PC-9 (cell line): ENCODE measurements at regions not wholly inside any gene's neighbourhood (a gene's known extent, or its start where the extent isn't known, plus 50 kb on each side); places are given as distances from the start of the nearest gene placed in this dataset.

Experiments used
- BruUV-seq: library from RNA; stranded (reverse); fragments of 400-500 nt; replicated peaks from 2 replicates; lab custom pipeline; 2021; lab: Mats Ljungman, UMichigan
- CTCF ChIA-PET: fragments of 300-600 bp; sonication (Branson Sonifier 250); formaldehyde crosslinking; loops from one replicate; lab custom pipeline; 2022; ENCODE audit warnings: antibody characterized with exemption; lab: Charles Lee
- POLR2A ChIA-PET: fragments of 300-600 bp; sonication (Branson Sonifier 250); formaldehyde crosslinking; loops from one replicate; lab custom pipeline; 2022; ENCODE audit warnings: antibody characterized with exemption; ENCODE audit not compliant: unreplicated experiment; lab: Charles Lee
- DNase-seq, 2 experiments: peaks; one replicate each; pipeline versions ENCODE4 v3.0.0 to v3.0.0-alpha.2; 2015 to 2022; ENCODE audit warnings: mixed read lengths in 1 of 2
- H2AFZ ChIP-seq: fragments of 200-600 bp; sonication (generic); 2 replicates; pipeline ENCODE4 v1.8.1; 2017; ENCODE audit warnings: antibody characterized with exemption
- H3F3A ChIP-seq: fragments of 200-600 bp; sonication (generic); 2 replicates; pipeline ENCODE4 v1.8.1; 2017; ENCODE audit warnings: antibody characterized with exemption, mild to moderate bottlenecking, low read depth; ENCODE audit not compliant: insufficient read depth
- H3K27ac ChIP-seq: fragments of 200-600 bp; sonication (generic); 2 replicates; pipeline ENCODE4 v1.6.1; 2016; ENCODE audit warnings: mixed run types
- H3K27me3 ChIP-seq: fragments of 200-600 bp; sonication (generic); 2 replicates; pipeline ENCODE4 v1.6.1; 2016; ENCODE audit warnings: low read depth, mixed run types; ENCODE audit not compliant: insufficient read depth
- H3K36me3 ChIP-seq: fragments of 200-600 bp; sonication (generic); 2 replicates; pipeline ENCODE4 v1.6.1; 2016; ENCODE audit warnings: low read depth, mixed run types
- H3K4me1 ChIP-seq: fragments of 200-600 bp; sonication (generic); replicated peaks from 2 replicates; pipeline ENCODE4 v1.6.1; 2016; ENCODE audit warnings: mixed run types; ENCODE audit not compliant: insufficient read depth
- H3K4me2 ChIP-seq: fragments of 200-600 bp; sonication (generic); 2 replicates; pipeline ENCODE4 v1.6.1; 2017; ENCODE audit warnings: mixed run types
- H3K4me3 ChIP-seq: fragments of 200-600 bp; sonication (generic); 2 replicates; pipeline ENCODE4 v1.6.1; 2016; ENCODE audit warnings: mixed run types
- H3K79me2 ChIP-seq: fragments of 200-600 bp; sonication (generic); 2 replicates; pipeline ENCODE4 v1.6.1; 2017; ENCODE audit warnings: low read depth, mixed run types
- H3K9me2 ChIP-seq: fragments of 200-600 bp; sonication (generic); 2 replicates; pipeline ENCODE4 v1.8.1; 2017; ENCODE audit warnings: mild to moderate bottlenecking; ENCODE audit not compliant: insufficient read depth
- H3K9me3 ChIP-seq: fragments of 200-600 bp; sonication (generic); 2 replicates; pipeline ENCODE4 v1.8.1; 2016; ENCODE audit warnings: low read depth; ENCODE audit not compliant: insufficient read depth
- H4K20me1 ChIP-seq: fragments of 200-600 bp; sonication (generic); 2 replicates; pipeline ENCODE4 v1.8.1; 2017; ENCODE audit not compliant: insufficient read depth
- CTCF ChIP-seq: fragments of 200-600 bp; sonication (generic); conservative IDR thresholded peaks from 2 replicates; pipeline ENCODE4 v1.6.1; 2017; ENCODE audit warnings: mixed run types, antibody characterized with exemption, mild to moderate bottlenecking, moderate library complexity
- EZH2 ChIP-seq: fragments of 200-600 bp; sonication (generic); IDR thresholded peaks from 2 replicates; pipeline ENCODE4 v1.8.0; 2017; ENCODE audit warnings: antibody characterized with exemption, low read depth
- intact Hi-C: fragments of 100-400 bp; cut with micrococcal nuclease; formaldehyde crosslinking; loops from one replicate; pipeline ENCODE4 v1.10.0; 2022; ENCODE audit not compliant: unreplicated experiment

GRCh38 chr16:73526011-73526804 lies 478.3 kb upstream of the ZFHX3 start:
- Histone ChIP-seq H3K36me3 (no peaks in the 10 kb centered on the region), H3K27me3 (peaks cover 21% of the 10 kb centered on the region), H3K9me2 (no peaks in the 10 kb centered on the region), H3K9me3 (no peaks in the 10 kb centered on the region), H3K4me1 (no peaks in the 10 kb centered on the region), H3K27ac (no peak overlapping the region), H2AFZ (no peak overlapping the region), H4K20me1 (no peaks in the 10 kb centered on the region), H3K4me3 (no peak overlapping the region), H3K79me2 (no peaks in the 10 kb centered on the region), H3F3A (no peaks in the 10 kb centered on the region), H3K4me2 (no peak overlapping the region)
- no TSS peak for BruUV-seq
- intact Hi-C loops: no loop called here
- CTCF ChIA-PET: no interaction called here
- DNase-seq: no peak
- TF ChIP-seq CTCF (no peak), EZH2 (no peak)
- POLR2A ChIA-PET: no interaction called here

GRCh38 chr16:73523209-73523608 lies 475.3 kb upstream of the ZFHX3 start:
- H3K9me3 ChIP-seq: no peaks in the 10 kb centered on the region
- no peak overlapping the region for H2AFZ ChIP-seq
- intact Hi-C loops: no loop called here
- no peaks in the 10 kb centered on the region for H3K79me2 ChIP-seq
- no peaks in the 10 kb centered on the region for H3F3A ChIP-seq
- ChIA-PET CTCF (no interaction called here), POLR2A (no interaction called here)
- BruUV-seq: no TSS peak
- no peaks in the 10 kb centered on the region for H3K4me1 ChIP-seq
- TF ChIP-seq CTCF (no peak), EZH2 (no peak)
- no peaks in the 10 kb centered on the region for H4K20me1 ChIP-seq
- H3K36me3 ChIP-seq: no peaks in the 10 kb centered on the region
- no peak overlapping the region for H3K4me3 ChIP-seq
- peaks cover 31% of the 10 kb centered on the region for H3K27me3 ChIP-seq
- H3K4me2 ChIP-seq: no peak overlapping the region
- DNase-seq: no peak
- H3K9me2 ChIP-seq: no peaks in the 10 kb centered on the region
- no peak overlapping the region for H3K27ac ChIP-seq

- no TSS peak for BruUV-seq
- no peak overlapping the region for H2AFZ ChIP-seq
- no peaks in the 10 kb centered on the region for H4K20me1 ChIP-seq
- no peaks in the 10 kb centered on the region for H3K36me3 ChIP-seq
- TF ChIP-seq EZH2 (no peak), CTCF (no peak)
- H3K27ac ChIP-seq: no peak overlapping the region
- no peaks in the 10 kb centered on the region for H3F3A ChIP-seq
- intact Hi-C loops: no loop called here
- ChIA-PET POLR2A (no interaction called here), CTCF (no interaction called here)
- H3K9me2 ChIP-seq: no peaks in the 10 kb centered on the region
- peaks cover 44% of the 10 kb centered on the region for H3K27me3 ChIP-seq
- H3K4me2 ChIP-seq: no peak overlapping the region
- no peak overlapping the region for H3K4me3 ChIP-seq
- no peak for DNase-seq
- H3K9me3 ChIP-seq: no peaks in the 10 kb centered on the region
- no peaks in the 10 kb centered on the region for H3K79me2 ChIP-seq
- no peaks in the 10 kb centered on the region for H3K4me1 ChIP-seq
These were observed 473.6 kb upstream of the ZFHX3 start for GRCh38 chr16:73521499-73521898.
